H54 (cell line): ENCODE measurements at regions not wholly inside any gene's neighbourhood (a gene's known extent, or its start where the extent isn't known, plus 50 kb on each side); places are given as distances from the start of the nearest gene placed in this dataset.
A peak's percentile ranks its signal among the peaks of the same experiment; 100 is the strongest.

Experiments
- DNase-seq: peaks from one replicate; pipeline ENCODE4 v3.0.0; 2011; ENCODE audit warnings: low spot score, mixed read lengths; ENCODE audit not compliant: insufficient read length
- FAIRE-seq: peaks from 3 replicates; lab custom pipeline; 2011; peaks lifted over from hg19 to GRCh38; lab: Jason Lieb, UNC
- POLR2A ChIP-seq: IDR thresholded peaks from 2 replicates; pipeline ENCODE4 v1.6.1; 2011; ENCODE audit warnings: low read depth, mild to moderate bottlenecking, low read length

DNA sequence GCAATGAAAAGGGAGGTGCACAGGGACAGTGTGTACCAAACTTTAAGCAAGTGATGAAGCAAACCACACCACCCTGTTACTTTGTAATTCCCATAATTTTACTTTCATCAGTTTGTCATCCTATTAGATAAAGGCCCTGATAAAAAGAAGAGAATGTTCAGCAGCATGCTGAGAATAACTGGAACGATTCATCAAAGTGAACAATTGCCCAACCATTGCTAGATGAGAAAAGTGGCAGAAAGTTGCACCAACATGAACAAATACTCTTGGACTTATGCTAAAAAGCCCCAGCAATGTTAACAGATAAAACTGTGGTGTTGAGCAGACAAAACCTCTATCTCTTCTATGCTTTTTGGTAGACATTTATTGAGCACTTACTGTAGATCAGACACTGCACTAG, 75.5 kb upstream of the PCGF5 start:
- FAIRE-seq: no peak
- no peak for DNase-seq
- no peak for TF ChIP-seq POLR2A

DNA sequence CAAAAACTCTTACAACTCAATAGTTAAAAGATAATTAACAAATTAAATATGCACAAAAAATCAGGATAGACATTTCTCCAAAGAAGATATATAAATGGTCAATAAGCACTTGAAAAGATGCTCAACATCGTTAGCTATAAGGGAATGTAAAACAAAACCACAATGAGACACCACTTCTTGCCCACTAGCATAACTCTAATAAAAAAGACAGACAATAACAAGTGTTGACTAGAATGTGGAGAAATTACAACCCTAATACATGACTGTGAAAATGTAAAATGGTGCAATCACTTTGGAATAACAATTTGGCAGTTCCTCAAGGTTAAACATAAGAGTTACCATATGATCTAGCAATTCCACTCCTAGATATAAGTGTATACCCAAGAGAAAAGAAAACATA, 74.3 kb upstream of the PCGF5 start:
- DNase-seq: no peak
- peak; percentile 52 for FAIRE-seq
- TF ChIP-seq POLR2A: no peak

DNA sequence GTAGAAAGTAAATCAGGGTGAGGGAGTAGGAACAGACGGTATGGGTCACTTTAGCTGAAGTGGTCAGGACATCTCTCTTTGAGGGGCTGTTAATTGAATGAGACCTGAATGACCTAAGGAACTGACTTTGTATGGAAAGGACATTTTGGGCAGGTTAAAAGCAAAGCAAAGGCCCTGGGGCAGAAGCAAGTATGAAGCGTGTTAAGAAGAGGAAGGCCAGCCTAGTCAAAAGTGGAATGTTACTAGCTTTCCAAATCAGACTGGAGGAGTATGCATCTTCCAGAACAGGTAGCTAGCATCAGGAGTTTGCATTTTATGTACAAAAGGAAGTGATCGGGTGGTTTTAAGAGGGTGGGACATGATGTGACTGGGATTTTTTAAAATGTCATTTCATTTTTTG, 70.9 kb upstream of the PCGF5 start:
- DNase-seq (no peak), FAIRE-seq (no peak)
- TF ChIP-seq POLR2A: no peak

DNA sequence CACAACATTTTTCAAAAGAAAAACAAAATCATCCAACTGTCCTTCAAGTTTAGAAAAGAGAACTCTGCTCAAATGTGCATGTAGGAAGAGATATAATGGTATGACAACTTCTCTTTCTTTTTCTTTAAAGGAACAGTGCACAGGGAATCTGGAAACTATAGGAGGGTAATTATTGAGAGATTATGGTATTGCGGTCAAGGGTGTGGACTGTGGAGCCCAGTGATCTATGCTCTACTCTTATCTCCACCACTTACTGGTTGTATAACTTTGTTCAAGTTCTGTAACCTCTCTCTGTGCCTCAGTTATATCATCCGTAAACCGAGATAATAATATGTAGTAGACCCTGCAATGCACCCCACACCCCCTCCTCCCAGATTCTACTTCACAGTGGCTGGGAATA, 69.8 kb upstream of the PCGF5 start:
- FAIRE-seq (no peak), DNase-seq (no peak)
- TF ChIP-seq POLR2A: no peak

DNA sequence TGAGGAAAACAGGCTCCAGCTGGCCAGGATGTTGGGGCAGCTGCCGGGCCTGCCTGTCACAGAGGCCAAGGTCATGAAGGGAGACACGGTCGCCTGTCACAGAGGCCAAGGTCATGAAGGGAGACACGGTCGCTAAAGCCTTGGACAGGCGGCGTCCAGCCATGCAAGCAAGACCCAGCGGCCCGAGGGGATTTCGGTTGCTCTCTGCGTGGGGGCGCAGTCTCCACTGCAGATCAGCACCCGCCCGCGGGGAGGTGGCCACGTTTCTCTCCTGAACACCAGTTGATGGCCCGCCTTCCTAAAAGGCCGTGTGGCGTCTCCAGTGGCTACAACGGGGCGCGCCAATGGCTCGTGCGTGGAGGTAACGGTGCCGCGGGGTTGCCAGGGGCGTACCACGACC, 67.0 kb upstream of the PCGF5 start:
- FAIRE-seq (no peak), DNase-seq (no peak)
- TF ChIP-seq POLR2A: no peak

DNA sequence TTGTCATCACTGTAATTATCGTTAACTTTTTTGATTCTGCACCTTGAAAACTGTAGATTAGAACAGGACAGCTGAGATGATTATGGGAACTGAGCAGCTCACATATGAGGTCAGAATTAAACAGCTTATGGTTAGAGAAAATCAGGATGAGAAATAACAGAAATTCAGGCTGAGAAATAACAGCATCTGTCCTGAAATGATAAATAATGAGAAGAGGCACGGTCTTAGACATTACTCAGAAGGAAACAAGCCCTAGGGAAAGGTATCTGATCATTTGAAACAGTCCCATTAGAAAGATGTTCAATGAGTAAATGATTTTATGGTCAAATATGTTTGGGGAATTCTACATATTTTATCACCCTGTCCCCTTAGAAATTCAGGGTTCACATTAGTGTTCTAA, 65.6 kb upstream of the PCGF5 start:
- no peak for TF ChIP-seq POLR2A
- DNase-seq: no peak
- FAIRE-seq: no peak

GRCh38 chr10:91156196-91156595, 64.3 kb upstream of the PCGF5 start:
- no peak for TF ChIP-seq POLR2A
- FAIRE-seq (no peak), DNase-seq (no peak)

DNA sequence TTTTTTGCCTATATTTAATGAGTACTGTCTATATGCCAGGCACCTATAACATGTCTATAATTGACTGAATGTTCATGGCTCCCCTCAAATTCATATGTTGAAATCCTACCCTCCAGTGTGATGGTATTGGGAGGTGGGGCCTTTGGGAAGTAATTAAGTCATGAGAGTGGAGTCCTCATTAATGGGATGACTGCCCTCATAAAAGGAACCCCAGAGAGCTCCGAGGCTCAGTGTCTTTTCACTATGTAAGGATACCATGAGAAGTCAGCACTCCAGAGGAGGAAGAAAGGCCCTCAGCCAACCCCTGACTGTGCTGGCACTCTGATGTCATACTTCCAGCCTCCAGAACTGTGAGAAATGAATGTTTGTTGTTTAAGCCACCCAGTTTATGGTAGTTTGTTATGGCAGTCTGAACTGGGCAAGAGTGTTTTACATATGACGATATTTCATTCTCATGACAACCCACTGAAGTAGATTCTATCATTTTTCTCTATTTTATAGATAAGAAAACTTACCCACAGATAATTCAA, 61.1 kb upstream of the PCGF5 start:
- TF ChIP-seq POLR2A: no peak
- DNase-seq (no peak), FAIRE-seq (no peak)

DNA sequence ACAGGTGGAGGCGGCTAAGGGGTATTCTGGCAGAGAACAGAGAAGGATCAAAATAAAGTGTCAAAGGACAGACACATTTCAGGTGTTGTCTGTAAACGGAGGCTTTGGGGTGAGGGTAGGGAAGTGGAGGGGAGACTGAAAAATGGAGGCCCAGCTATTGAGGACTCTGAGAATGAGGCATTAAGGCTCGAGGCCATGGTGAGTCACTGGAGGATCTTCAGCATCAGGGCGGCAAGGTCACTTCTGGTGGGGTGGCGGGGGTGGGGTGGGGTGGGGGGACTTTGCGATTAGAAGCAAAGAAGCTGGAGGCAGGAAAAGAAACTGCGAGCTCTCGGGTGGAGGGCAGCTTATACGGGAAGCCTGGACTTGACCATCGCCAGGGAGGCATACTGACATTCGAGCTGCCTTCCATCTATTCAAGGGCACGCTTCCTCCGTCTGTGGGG, 58.4 kb upstream of the PCGF5 start:
- FAIRE-seq: peak; percentile 72
- no peak for TF ChIP-seq POLR2A
- peak; percentile 73 for DNase-seq

- DNase-seq (peak; percentile 81), FAIRE-seq (no peak)
Observed at GRCh38 chr10:91162495-91163268, 57.8 kb upstream of the PCGF5 start.

GRCh38 chr10:91163269-91163868, 57.1 kb upstream of the PCGF5 start:
- TF ChIP-seq POLR2A: peak; percentile 32; the same call in 1 of the 2 replicates
- FAIRE-seq (no peak), DNase-seq (peak; percentile 52)

More at GRCh38 chr10:91162495-91163268, 57.8 kb upstream of the PCGF5 start:
- TF ChIP-seq POLR2A: 0 out of 2 replicates have a peak, but pooled peaks have one; percentile 15

GRCh38 chr10:91163869-91164474, 56.5 kb upstream of the PCGF5 start:
- DNase-seq: peak; percentile 91
- peak; percentile 80 for FAIRE-seq
- no peak for TF ChIP-seq POLR2A

- FAIRE-seq: peak; percentile 57
- DNase-seq: no peak
- no peak for TF ChIP-seq POLR2A
Observed at GRCh38 chr10:91164520-91165065, 55.9 kb upstream of the PCGF5 start.

- FAIRE-seq: no peak
- no peak for TF ChIP-seq POLR2A
- no peak for DNase-seq
Observed at GRCh38 chr10:91167406-91167805, 53.1 kb upstream of the PCGF5 start.

- no peak for DNase-seq
- FAIRE-seq: peak; percentile 83
Observed at GRCh38 chr10:91170418-91170817, 50.0 kb upstream of the PCGF5 start.

More at GRCh38 chr10:91170418-91170817, 50.0 kb upstream of the PCGF5 start:
- no peak for TF ChIP-seq POLR2A
